ENCODE measurements at regions not wholly inside any gene's neighbourhood (a gene's known extent, or its start where the extent isn't known, plus 50 kb on each side); places are given as distances from the start of the nearest gene placed in this dataset.

GRCh38 chr7:96563409-96563808 lies 146.2 kb downstream of the SEM1 start:
- H3K79me1 ChIP-seq (ENCODE audit: insufficient read depth, low read depth, low read length, poor library complexity, severe bottlenecking): no peaks in the 10 kb centered on the region
- H2BK15ac ChIP-seq (ENCODE audit: low read depth, low read length): no peak overlapping the region
- Mint-ChIP-seq H3K4me1 (no peaks in the 10 kb centered on the region), H3K4me3 (no peak overlapping the region), H3K36me3 (ENCODE audit: insufficient read depth in 1 of 3, low read depth in 3 of 3) (peaks cover 0 to 2% (median under 1%) of the 10 kb centered on the region in 3 experiments; a peak in 3 of 7 replicates), H3K9me3 (peaks cover 0 to under 1% of the 10 kb centered on the region in 2 experiments; a peak in 1 of 5 replicates), H3K27me3 (ENCODE audit: low read depth) (no peaks in the 10 kb centered on the region), H3K27ac (no peak overlapping the region)
- H3K14ac ChIP-seq (ENCODE audit: insufficient read depth, low read length): no peak overlapping the region
- H2AFZ ChIP-seq (ENCODE audit: low read length): no peak overlapping the region
- no peaks in the 10 kb centered on the region for H3K27me3 ChIP-seq (ENCODE audit: insufficient read depth, low read length)
- no peak overlapping the region for H2BK5ac ChIP-seq (ENCODE audit: insufficient read length, low read length)
- H3K79me2 ChIP-seq (ENCODE audit: insufficient read depth, low read length): no peaks in the 10 kb centered on the region
- no peaks in the 10 kb centered on the region for H3K23me2 ChIP-seq (ENCODE audit: insufficient read length, low read depth, low read length, poor library complexity, severe bottlenecking)
- no peak overlapping the region for H4K8ac ChIP-seq (replicated peaks; ENCODE audit: insufficient read length, low read depth, low read length)
- H3K23ac ChIP-seq (ENCODE audit: insufficient read length, low read depth, low read length): no peak overlapping the region
- H2BK12ac ChIP-seq (ENCODE audit: insufficient read length, low read depth, low read length): no peak overlapping the region
- no peak overlapping the region for H2BK20ac ChIP-seq (ENCODE audit: low read depth, low read length, poor library complexity, severe bottlenecking)
- H3K27ac ChIP-seq (ENCODE audit: insufficient read length, low read depth, low read length): no peak overlapping the region
- H2AK5ac ChIP-seq (ENCODE audit: insufficient read length, low read length): no peak overlapping the region
- no peak overlapping the region for H4K5ac ChIP-seq (ENCODE audit: insufficient read length, low read depth, low read length)
- H3K18ac ChIP-seq (ENCODE audit: insufficient read length, low read depth, low read length): no peak overlapping the region
- H2BK120ac ChIP-seq (ENCODE audit: low read depth, low read length, poor library complexity, severe bottlenecking): no peak overlapping the region
- H3K4me1 ChIP-seq (ENCODE audit: insufficient read depth, low read length): no peaks in the 10 kb centered on the region
- H3K56ac ChIP-seq (ENCODE audit: insufficient read length, low read depth, low read length): no peak overlapping the region
- DNase-seq: no peak
- H4K20me1 ChIP-seq (ENCODE audit: control insufficient read depth, insufficient read depth, insufficient read length): no peaks in the 10 kb centered on the region
- no peak overlapping the region for H3K4ac ChIP-seq (ENCODE audit: low read depth, low read length)
- H3K9ac ChIP-seq (ENCODE audit: extremely low read depth, insufficient read length, low read length): no peak overlapping the region
- no peak overlapping the region for H3K4me2 ChIP-seq (ENCODE audit: insufficient read depth, insufficient read length, low read length)
- H3T11ph ChIP-seq (ENCODE audit: low read length): no peak overlapping the region
- no peak for TF ChIP-seq CTCF (conservative IDR thresholded peaks at IDR 0.05)
- no peaks in the 10 kb centered on the region for H3K9me3 ChIP-seq (ENCODE audit: control insufficient read depth, low read depth, low read length)
- WGBS (ENCODE audit: extremely low coverage, insufficient read length, low lambda C conversion rate): no CpG with 5 or more reads among the region's 3 CpGs
- H4K91ac ChIP-seq (ENCODE audit: insufficient read length, low read depth, low read length): no peak overlapping the region
